Testis (tissue), 2 donors: ENCODE measurements at regions not wholly inside any gene's neighbourhood (a gene's known extent, or its start where the extent isn't known, plus 50 kb on each side); places are given as distances from the start of the nearest gene placed in this dataset.

Experiments
- POLR2A ChIP-seq: fragments of 450-650 bp; IDR thresholded peaks from one replicate; pipeline ENCODE4 v1.6.1; 2017; ENCODE audit warnings: antibody characterized with exemption, mild to moderate bottlenecking, moderate library complexity
- TF ChIP-seq, protein P1 (sequence below), 3 experiments: fragments of 450-650 bp in 2 of 3; fragments of 200-600 bp in 1 of 3; sonication (generic) in 1 of 3; IDR thresholded peaks; one replicate each; pipeline ENCODE4 v1.5.1; 2016 to 2019; ENCODE audit warnings: antibody characterized with exemption in 3 of 3, mild to moderate bottlenecking in 2 of 3, moderate library complexity in 1 of 3

DNA sequence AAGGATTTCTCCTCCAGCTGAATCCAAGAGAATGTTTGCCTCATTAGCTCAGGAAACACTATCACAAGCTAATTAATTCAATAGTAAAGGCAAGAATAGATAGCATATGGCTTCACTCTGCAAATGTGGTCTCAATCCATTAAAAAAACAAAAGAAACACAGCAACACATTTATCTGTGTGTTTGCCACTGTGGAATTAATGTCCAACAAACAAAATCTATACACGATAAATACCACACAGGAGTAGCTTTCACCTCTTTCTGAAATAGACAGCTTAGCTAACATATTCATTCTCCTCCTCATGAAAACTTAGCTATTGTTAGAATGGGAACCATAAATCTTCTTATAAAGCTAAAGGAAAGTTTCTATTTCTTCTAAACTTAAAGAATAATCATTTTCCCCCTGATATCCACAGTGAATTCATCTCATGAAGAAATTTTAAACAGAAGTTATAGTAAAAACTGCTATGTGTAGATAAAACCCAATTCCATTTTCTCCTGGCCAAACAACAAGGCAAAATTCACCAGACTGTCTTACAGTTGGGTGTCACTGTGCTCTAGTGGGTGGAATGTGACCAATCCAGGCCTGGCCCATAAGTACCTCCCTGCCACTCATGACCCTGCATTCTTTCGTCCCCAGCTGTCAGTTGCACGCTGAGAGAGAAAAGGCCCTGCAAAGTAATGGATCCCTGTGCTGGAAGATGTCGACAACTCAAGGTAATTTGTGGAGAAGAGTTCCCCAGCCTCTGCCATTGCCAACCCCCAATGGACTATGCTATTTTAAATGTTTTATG, 92.9 kb upstream of the NRSN1 start:
- TF ChIP-seq, protein P1, sequence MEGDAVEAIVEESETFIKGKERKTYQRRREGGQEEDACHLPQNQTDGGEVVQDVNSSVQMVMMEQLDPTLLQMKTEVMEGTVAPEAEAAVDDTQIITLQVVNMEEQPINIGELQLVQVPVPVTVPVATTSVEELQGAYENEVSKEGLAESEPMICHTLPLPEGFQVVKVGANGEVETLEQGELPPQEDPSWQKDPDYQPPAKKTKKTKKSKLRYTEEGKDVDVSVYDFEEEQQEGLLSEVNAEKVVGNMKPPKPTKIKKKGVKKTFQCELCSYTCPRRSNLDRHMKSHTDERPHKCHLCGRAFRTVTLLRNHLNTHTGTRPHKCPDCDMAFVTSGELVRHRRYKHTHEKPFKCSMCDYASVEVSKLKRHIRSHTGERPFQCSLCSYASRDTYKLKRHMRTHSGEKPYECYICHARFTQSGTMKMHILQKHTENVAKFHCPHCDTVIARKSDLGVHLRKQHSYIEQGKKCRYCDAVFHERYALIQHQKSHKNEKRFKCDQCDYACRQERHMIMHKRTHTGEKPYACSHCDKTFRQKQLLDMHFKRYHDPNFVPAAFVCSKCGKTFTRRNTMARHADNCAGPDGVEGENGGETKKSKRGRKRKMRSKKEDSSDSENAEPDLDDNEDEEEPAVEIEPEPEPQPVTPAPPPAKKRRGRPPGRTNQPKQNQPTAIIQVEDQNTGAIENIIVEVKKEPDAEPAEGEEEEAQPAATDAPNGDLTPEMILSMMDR (IDR thresholded peaks at IDR 0.05): no peak
- no peak for TF ChIP-seq POLR2A
